Erythroblast (primary cell): ENCODE measurements at regions not wholly inside any gene's neighbourhood (a gene's known extent, or its start where the extent isn't known, plus 50 kb on each side); places are given as distances from the start of the nearest gene placed in this dataset.

Source experiments
- DNase-seq, 2 experiments: peaks; one replicate each; lab custom pipeline; 2025; lab: John Stamatoyannopoulos, UW
- GATA1 ChIP-seq: IDR thresholded peaks from 2 replicates; pipeline ENCODE4 v1.6.1; 2011; ENCODE audit warnings: low read depth, mild to moderate bottlenecking, control low read depth, low read length, moderate library complexity
- POLR2A ChIP-seq: IDR thresholded peaks from 2 replicates; pipeline ENCODE4 v1.6.1; 2011; ENCODE audit warnings: mild to moderate bottlenecking, low read length

DNA sequence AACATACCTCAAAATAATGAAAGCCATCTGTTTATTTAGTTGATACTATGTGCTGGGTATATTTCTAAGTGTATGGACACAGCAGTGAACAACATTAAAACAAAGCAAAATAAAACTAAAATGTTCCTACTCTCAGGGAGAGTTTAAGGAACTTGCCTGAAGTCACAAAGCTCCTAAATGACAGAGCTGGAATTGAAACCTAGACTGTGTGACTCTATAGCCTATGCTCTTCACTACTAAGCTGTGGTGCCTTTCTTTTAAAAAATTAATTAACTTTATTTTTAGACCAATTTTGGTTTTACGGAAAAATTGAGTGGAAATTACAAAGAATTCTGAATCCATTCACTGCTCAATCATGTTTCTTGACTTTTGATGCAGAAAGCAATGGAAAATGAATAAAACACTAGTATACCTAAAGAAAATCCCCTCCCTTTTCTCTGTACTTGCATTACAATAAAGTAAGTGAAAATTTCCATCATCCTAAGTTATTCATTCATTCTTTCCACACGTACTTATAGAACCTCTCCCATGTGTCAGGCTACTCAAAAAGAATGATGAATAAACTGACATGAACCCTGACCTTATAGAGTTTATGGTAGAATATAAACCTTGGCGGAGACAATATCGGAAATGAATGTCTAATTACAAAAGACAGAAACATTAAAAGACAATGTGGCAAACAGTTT is 189.8 kb upstream of the RBMS3 start:
- no peak for DNase-seq

GRCh38 chr3:29091599-29092189 is 189.2 kb upstream of the RBMS3 start:
- TF ChIP-seq POLR2A (no peak), GATA1 (no peak)
- DNase-seq: no peak

More for the DNA sequence above, 189.8 kb upstream of the RBMS3 start:
- TF ChIP-seq POLR2A (no peak), GATA1 (no peak)

GRCh38 chr3:29092348-29092747 is 188.5 kb upstream of the RBMS3 start:
- TF ChIP-seq POLR2A (no peak), GATA1 (no peak)
- no peak for DNase-seq

- TF ChIP-seq POLR2A: no peak
- no peak for TF ChIP-seq GATA1
- DNase-seq: no peak
Observed at GRCh38 chr3:29099296-29099695, 181.6 kb upstream of the RBMS3 start.

DNA sequence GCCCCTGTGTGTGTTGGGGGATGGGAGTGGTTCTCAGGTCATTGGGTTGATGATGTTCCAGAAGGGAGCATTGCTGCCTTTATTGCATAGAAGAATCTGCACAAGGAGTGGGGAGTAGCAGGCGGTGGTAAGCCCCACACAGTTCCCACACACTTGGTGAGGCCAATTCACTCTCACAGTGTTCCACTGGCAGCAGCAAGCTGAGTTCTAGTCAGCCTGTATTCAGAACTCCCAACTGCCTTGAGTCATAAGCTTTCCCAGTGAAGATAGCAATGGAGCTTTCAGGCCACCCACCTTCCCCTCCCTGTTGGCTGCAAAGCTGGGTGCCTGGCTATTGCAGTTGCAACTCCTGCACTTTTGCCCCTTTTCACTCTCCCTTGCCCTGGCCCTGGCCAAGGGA is 181.1 kb upstream of the RBMS3 start:
- DNase-seq: no peak
- TF ChIP-seq POLR2A (no peak), GATA1 (no peak)

DNA sequence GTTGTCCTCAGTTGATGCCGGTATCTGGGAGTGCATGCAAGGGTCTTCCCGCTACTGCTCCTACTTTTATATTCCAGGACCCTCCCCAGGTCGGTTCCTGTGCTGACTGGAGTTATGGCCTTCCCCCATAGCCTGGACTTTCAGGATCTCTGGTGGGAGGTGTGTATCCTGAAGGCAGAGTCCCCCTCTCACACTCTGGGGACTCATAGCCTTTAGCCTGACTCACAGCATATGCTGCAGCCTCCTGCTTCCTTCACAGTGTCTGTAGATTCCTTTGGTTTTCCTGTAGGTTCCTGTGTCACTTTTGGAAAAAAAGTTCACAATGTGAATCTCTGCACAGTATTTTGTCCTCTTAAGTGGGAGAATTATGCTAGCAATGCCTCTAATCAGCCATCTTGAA is 180.6 kb upstream of the RBMS3 start:
- DNase-seq: no peak

DNA sequence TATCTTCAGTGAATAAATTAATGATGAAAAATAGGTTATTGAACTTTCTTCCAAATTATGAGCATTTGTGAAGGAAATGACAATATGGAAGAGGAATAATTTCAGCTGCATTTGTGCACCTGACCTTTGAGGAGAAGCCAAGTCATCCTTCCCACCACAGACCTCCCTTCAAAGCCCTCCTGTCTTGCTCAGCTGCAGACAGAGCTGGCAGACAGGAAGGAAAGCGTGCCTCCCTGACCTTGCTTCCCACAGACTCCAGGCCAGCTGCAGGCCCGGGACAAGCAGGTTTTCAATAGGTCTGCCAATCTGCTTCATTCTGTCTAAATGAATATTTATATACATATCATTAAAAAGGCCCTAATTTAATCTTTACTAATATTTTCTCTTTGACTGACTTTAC is 152.9 kb upstream of the RBMS3 start:
- no peak for DNase-seq
- TF ChIP-seq POLR2A (no peak), GATA1 (no peak)

More for the DNA sequence above, 180.6 kb upstream of the RBMS3 start:
- no peak for TF ChIP-seq POLR2A

DNA sequence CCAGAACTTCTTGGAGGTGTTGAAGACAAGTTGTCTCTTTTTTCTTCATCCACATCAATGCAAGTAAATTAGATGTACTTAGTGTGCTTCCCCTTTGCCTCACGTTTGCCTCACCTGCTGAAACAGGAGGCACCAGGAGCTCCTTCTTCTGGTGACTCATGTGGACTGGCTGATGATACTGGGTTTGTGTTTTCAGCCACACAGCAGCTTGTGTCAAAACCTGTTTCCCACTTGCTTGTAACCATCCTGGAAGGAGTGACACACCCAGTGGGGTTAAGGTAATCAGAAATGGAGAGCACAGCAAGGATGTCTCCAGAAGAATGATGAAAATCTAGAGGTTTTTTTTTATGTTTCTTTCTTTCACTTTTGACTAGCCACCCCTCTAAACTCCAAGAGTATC is 143.3 kb upstream of the RBMS3 start:
- TF ChIP-seq POLR2A: no peak
- no peak for TF ChIP-seq GATA1
- no peak for DNase-seq

DNA sequence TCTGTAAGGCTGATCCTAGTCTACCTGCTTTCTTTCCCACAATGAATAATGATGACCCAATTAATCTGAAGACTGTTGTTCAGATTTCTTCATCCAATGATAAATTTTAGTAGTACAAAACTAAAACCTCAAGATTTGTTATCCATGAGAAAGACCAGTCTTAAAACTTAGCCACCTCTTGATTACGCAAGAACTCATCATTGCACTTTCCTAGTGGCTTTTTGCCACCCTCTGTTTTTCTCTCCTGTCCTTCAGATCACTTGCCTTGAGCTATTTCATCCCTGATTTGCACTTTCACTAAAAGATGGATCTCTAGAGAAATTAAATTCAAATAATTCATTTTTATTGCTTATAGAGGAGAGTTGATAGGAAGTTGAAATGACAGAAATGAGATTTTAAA is 142.7 kb upstream of the RBMS3 start:
- no peak for DNase-seq
- TF ChIP-seq POLR2A: no peak
- no peak for TF ChIP-seq GATA1

DNA sequence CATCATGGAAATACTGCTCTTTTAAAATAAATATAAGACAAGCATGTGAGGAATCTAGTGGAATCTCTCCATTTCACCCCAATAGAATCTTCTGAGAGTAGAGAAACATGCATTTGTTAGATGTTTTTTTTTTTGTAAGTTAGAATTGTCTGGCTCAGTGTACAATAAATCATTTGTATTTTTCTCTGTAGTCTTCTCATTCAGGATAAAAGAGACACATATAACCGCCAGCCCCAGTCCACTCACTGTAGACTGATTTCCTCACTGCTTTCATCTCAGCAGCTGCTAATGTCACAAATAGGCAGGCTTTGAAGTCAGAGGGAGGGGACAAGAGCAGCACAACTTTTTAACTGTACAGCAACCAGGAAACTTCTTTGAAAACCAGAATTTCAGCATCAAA is 140.2 kb upstream of the RBMS3 start:
- no peak for DNase-seq
- TF ChIP-seq GATA1 (no peak), POLR2A (no peak)

DNA sequence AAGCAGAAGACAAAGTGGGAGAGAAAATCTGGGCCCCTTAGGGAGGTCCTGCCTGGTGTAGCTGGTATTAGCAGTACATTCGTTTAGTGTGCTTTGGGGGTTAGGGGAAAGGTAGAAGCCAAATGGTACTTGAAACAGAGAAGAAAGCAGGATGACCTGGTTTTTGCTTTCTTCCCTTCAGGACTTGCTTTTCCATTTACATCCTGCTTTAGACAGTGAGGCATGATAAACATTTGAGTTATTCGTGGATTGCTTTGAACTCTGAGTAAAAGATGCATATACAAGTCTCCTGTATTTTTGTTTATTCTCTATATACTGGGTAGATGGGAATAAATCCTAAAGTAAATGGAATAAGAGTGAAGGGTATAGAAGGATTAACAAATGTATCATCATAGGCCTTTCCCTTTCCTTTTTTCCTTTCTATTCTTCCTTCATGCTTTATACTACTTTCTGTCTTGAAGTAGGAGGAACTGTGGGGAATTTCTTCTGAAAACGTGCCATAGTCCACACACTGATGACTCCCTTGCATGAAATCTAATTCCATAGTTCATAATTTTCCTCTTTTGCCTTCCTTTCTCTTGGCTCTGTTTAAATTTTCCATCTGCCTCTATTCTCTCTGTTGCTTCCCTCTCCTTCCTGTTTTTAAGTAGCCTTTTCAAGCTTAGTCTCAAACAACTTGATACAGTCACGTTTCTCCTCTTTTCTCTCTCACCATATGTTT is 139.5 kb upstream of the RBMS3 start:
- DNase-seq: no peak
- no peak for TF ChIP-seq GATA1
- no peak for TF ChIP-seq POLR2A

DNA sequence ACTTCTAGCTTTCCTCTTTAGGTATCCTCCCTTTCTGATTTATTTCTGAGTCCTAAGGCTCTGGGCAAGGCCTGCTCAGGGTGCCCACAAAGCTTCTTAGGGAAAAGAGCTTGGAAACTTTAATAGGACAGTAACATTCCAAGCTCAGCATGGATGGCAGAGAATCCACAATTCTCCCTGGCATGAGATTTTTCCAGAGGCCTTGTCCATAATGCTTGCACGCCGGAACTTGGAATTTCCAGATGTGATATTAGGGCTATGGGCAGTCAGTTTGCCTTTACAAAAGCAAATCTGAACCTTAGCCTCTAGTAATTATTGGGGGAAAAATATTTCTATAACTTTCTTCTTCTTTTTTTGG is 139.0 kb upstream of the RBMS3 start:
- DNase-seq: no peak
- no peak for TF ChIP-seq POLR2A
- TF ChIP-seq GATA1: no peak

GRCh38 chr3:29143151-29143550 is 137.7 kb upstream of the RBMS3 start:
- TF ChIP-seq POLR2A (no peak), GATA1 (no peak)
- DNase-seq: no peak

DNA sequence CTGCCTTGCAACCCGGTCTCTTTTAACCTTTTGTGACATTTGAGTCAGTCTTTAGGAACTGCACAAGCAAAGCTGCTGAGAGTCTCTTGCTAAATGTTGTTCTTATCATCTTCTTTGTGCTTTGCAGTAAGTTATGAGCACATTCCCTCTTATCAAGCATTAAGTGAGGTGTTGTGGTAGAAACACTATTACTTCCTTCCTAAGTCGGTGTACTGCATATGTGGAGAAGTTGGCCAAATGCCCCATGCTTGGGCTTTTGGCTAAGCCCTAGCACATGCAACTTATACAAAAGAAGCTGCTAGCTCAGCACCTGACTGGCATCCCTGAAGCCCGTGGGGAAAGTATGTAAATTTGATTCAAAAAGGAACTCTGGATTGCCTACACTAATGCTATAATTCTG is 136.5 kb upstream of the RBMS3 start:
- no peak for DNase-seq
- TF ChIP-seq GATA1 (no peak), POLR2A (no peak)

DNA sequence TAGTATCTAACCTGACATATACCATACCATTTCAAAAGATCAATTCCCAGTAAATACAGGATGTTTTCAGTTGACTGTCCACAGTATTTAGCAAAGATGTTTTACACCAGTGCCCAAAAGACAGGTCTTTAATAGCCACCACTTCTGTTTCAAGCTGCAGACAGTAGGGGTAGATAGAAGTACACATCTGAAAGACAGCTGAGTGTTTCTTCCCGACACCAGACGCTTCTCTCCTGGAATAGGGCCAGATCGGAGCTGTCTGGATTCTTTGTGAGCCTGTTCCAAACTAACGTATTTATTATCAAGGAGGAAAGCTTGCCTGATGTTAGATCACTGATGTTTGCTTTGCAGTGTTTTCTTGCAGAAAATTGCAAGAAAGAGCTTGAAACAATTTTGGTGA is 136.1 kb upstream of the RBMS3 start:
- no peak for TF ChIP-seq POLR2A
- no peak for TF ChIP-seq GATA1
- no peak for DNase-seq
